Keratinocyte (primary cell): ENCODE measurements at regions not wholly inside any gene's neighbourhood (a gene's known extent, or its start where the extent isn't known, plus 50 kb on each side); places are given as distances from the start of the nearest gene placed in this dataset.

ENCODE experiments used
- DNase-seq: peaks from one replicate; pipeline ENCODE4 v3.0.0-alpha.2; 2011; ENCODE audit warnings: low read depth, missing footprints, low spot score
- FAIRE-seq: peaks from 2 replicates; lab custom pipeline; 2011; peaks lifted over from hg19 to GRCh38; lab: Jason Lieb, UNC
- H2AFZ ChIP-seq: 2 replicates; pipeline ENCODE4 v1.6.0; 2012; ENCODE audit warnings: low read length, control low read depth, inconsistent platforms; ENCODE audit not compliant: control insufficient read depth
- H3K27ac ChIP-seq: 2 replicates; pipeline ENCODE4 v1.5.1; 2011; ENCODE audit warnings: low read length; ENCODE audit not compliant: control insufficient read depth, insufficient read depth
- H3K27me3 ChIP-seq: 3 replicates; pipeline ENCODE4 v1.6.0; 2011; ENCODE audit warnings: low read length; ENCODE audit not compliant: control insufficient read depth, insufficient read depth; ENCODE audit errors: extremely low read depth
- H3K36me3 ChIP-seq, 2 experiments: 2 replicates in 1 of 2; 3 replicates in 1 of 2; pipeline ENCODE4 v1.5.1; 2011; ENCODE audit warnings: low read length in 2 of 2, mild to moderate bottlenecking in 1 of 2; ENCODE audit not compliant: control insufficient read depth in 2 of 2, insufficient read depth in 2 of 2; ENCODE audit errors: extremely low read depth in 1 of 2
- H3K4me1 ChIP-seq: 3 replicates; pipeline ENCODE4 v1.5.1; 2011; ENCODE audit warnings: low read length; ENCODE audit not compliant: control insufficient read depth, insufficient read depth; ENCODE audit errors: extremely low read depth
- H3K4me2 ChIP-seq: 3 replicates; pipeline ENCODE4 v1.6.0; 2011; ENCODE audit warnings: low read depth, low read length; ENCODE audit not compliant: control insufficient read depth, insufficient read depth; ENCODE audit errors: extremely low read depth
- H3K4me3 ChIP-seq, 3 experiments: fragments of 200-600 bp in 1 of 3; sonication (generic) in 1 of 3; 2 replicates in 2 of 3; 3 replicates in 1 of 3; pipeline ENCODE4 v1.5.1; 2011 to 2016; ENCODE audit warnings: low read length in 3 of 3, mild to moderate bottlenecking in 3 of 3, control low read depth in 2 of 3, inconsistent platforms in 1 of 3, low read depth in 1 of 3, mixed read lengths in 1 of 3, mixed run types in 1 of 3, moderate library complexity in 1 of 3; ENCODE audit not compliant: control insufficient read depth in 2 of 3, insufficient read depth in 2 of 3; ENCODE audit errors: extremely low read depth in 1 of 3
- H3K79me2 ChIP-seq: 2 replicates; pipeline ENCODE4 v1.6.0; 2012; ENCODE audit warnings: low read length; ENCODE audit not compliant: control insufficient read depth, insufficient read depth
- H3K9ac ChIP-seq: 3 replicates; pipeline ENCODE4 v1.6.0; 2011; ENCODE audit warnings: low read length; ENCODE audit not compliant: control insufficient read depth, insufficient read depth; ENCODE audit errors: extremely low read depth
- H3K9me1 ChIP-seq: 3 replicates; pipeline ENCODE4 v1.6.0; 2011; ENCODE audit warnings: low read length; ENCODE audit not compliant: control insufficient read depth, insufficient read depth; ENCODE audit errors: extremely low read depth
- H3K9me3 ChIP-seq: 2 replicates; pipeline ENCODE4 v1.5.1; 2012; ENCODE audit warnings: low read depth, low read length; ENCODE audit not compliant: control insufficient read depth
- H4K20me1 ChIP-seq: 3 replicates; pipeline ENCODE4 v1.6.0; 2011; ENCODE audit warnings: low read length; ENCODE audit not compliant: control insufficient read depth, insufficient read depth; ENCODE audit errors: extremely low read depth
- CTCF ChIP-seq, 3 experiments: IDR thresholded peaks in 1 of 3; conservative IDR thresholded peaks in 1 of 3; optimal IDR thresholded peaks in 1 of 3; 2 replicates in 2 of 3; 3 replicates in 1 of 3; pipeline versions ENCODE3 to v1.5.1; 2011; ENCODE audit warnings: low read length in 3 of 3, mild to moderate bottlenecking in 3 of 3, moderate library complexity in 2 of 3, control low read depth in 1 of 3, inconsistent platforms in 1 of 3; ENCODE audit not compliant: insufficient read depth in 2 of 3; ENCODE audit errors: extremely low read depth in 1 of 3
- EZH2 ChIP-seq: IDR thresholded peaks from one replicate; pipeline ENCODE4 v1.6.1; 2012; ENCODE audit warnings: inconsistent platforms, mild to moderate bottlenecking, low read length, moderate library complexity
- dilution Hi-C: fragments of 300-500 bp; cut with MboI; formaldehyde crosslinking; loops from one replicate; pipeline ENCODE4 v1.7.0; 2020; ENCODE audit warnings: low sequenced_read_pairs; ENCODE audit not compliant: extremely low pct_ligation_motif_present

- Histone ChIP-seq H3K4me3 (no peak overlapping the region), H3K36me3 (no peaks in the 10 kb centered on the region), H3K9me1 (no peaks in the 10 kb centered on the region), H3K79me2 (no peaks in the 10 kb centered on the region), H3K4me1 (no peaks in the 10 kb centered on the region), H4K20me1 (no peaks in the 10 kb centered on the region), H3K9ac (no peak overlapping the region), H2AFZ (no peak overlapping the region), H3K9me3 (peaks cover 7% of the 10 kb centered on the region), H3K27ac (no peak overlapping the region), H3K27me3 (no peaks in the 10 kb centered on the region), H3K4me2 (no peak overlapping the region)
- FAIRE-seq (no peak), DNase-seq (no peak)
- TF ChIP-seq CTCF (optimal IDR thresholded peaks at IDR 0.05 in 1 of 3, IDR thresholded peaks at IDR 0.05 in 1 of 3, conservative IDR thresholded peaks at IDR 0.05 in 1 of 3; ENCODE audit: extremely low read depth in 1 of 3, insufficient read depth in 2 of 3, low read length in 3 of 3) (no peak), EZH2 (no peak)
- dilution Hi-C loops, result no loop called here
Observed at GRCh38 chr1:4532656-4533055, 121.8 kb upstream of the AJAP1 start.

GRCh38 chr1:4546911-4547310 is 107.5 kb upstream of the AJAP1 start:
- Histone ChIP-seq H3K36me3 (no peaks in the 10 kb centered on the region), H3K9ac (no peak overlapping the region), H3K27me3 (no peaks in the 10 kb centered on the region), H3K4me2 (no peak overlapping the region), H3K9me1 (no peaks in the 10 kb centered on the region), H2AFZ (no peak overlapping the region), H3K4me1 (no peaks in the 10 kb centered on the region), H3K27ac (no peak overlapping the region), H3K4me3 (no peak overlapping the region), H4K20me1 (no peaks in the 10 kb centered on the region), H3K79me2 (no peaks in the 10 kb centered on the region), H3K9me3 (no peaks in the 10 kb centered on the region)
- DNase-seq (no peak), FAIRE-seq (no peak)
- no peak for TF ChIP-seq CTCF (optimal IDR thresholded peaks at IDR 0.05 in 1 of 3, IDR thresholded peaks at IDR 0.05 in 1 of 3, conservative IDR thresholded peaks at IDR 0.05 in 1 of 3; ENCODE audit: extremely low read depth in 1 of 3, insufficient read depth in 2 of 3, low read length in 3 of 3)
- TF ChIP-seq EZH2, result no peak
- dilution Hi-C loops, result no loop called here
